DMS53 (cell line): ENCODE measurements at regions not wholly inside any gene's neighbourhood (a gene's known extent, or its start where the extent isn't known, plus 50 kb on each side); places are given as distances from the start of the nearest gene placed in this dataset.

Source experiments
- DNase-seq: peaks from one replicate; lab custom pipeline; 2025; lab: John Stamatoyannopoulos, UW

DNA sequence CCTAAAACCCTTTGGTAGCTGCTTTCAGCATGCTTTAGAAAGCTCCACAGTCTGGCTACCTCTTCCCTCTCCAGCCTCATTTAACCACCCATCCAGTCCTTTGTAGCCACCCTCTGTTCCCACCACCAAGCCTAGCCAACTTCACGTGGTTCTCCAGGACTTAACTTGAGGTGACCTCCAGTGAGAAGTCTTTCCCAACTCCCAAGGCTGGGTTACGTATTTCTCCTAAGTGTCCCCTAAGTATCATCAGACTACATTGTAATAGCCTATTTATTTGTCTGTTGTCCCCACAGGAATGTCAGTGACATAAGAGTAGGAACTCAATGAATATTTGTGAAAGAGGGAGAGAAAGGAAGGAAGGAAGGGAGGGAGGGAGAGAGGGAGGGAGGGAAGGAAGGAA, 431.9 kb upstream of the JARID2 start:
- DNase-seq: no peak

DNA sequence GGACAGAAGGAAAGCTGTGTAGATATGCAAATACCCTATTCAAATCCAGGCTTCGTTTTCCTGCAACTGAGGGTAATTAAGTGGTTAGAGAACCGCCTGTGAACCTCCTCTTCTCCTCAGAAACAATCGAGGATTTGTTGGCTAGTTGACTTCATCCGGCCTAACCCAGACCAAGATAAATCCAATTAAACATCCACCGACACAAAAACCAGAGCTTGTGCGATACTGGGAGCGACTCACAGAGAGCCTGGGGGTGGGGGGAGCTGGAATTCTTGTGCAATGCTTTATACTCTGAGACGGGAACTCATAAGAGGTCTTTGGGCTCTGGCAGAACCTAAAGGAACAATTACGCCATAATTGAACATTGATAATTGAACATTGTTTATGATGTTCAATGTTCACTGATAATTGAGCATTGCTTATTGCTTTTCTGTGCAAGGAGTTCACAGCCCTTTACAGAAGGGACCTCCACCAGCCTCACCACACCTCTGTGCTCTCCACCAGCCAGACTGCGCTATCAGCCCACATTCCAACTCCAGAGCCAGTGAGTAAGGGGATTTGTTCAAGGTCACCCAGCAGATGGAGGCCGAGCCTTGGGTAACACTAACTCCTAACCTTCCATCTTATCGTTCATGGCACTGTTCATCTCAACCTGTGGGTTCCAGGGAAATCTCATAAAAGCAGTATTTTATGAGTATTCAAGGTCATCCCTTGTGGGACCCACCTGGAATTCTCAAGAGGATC, 429.6 kb upstream of the JARID2 start:
- DNase-seq: no peak

DNA sequence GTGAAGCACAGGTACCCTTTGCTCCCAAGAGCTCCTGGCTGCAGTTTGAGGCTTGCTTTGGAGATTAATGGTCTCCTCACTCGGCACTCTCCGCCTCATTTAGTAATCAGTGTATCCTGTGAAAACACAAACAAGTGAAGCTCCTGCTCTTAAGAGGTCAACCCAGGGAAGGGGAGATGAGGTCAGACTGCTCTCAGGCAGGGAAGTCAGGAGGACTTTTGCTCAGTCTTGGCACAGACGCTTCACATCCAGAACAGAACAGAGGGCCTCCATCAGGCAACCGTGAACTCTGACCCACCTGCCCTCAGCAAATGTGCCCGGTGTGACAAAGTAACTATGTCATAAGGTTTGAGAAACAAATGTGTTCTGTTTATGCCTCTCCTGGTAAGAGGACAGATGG, 428.8 kb upstream of the JARID2 start:
- no peak for DNase-seq

- DNase-seq: no peak
Observed at GRCh38 chr6:14818422-14818884, 427.4 kb upstream of the JARID2 start.

- no peak for DNase-seq
Observed at GRCh38 chr6:14819001-14819400, 426.9 kb upstream of the JARID2 start.

- no peak for DNase-seq
Observed at GRCh38 chr6:14819840-14820420, 425.9 kb upstream of the JARID2 start.

DNA sequence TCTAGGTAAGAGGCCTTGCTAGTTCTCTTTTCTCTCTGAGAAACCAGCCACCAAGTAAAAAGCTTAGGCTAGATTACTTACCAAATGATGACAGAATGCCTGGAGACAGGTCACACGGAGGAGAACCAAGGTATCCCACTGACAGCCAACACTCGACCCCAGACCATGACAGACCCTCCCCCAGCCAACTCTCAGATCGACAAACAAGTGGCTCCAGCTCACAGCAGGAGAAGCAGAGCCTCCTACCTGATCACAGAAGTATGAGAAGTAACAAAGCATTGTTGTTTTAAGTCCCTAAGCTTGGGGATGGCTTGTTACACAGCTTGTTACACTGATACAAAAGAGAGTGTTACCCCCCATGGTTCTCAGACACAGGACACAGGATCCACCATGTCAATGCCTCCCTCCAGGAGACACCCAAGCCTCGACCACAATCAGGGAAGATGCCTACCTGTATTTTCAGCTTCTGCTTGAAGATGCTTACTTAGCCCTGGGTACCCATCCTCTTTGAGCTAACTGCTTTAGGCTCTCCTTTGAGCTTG, 423.8 kb upstream of the JARID2 start:
- DNase-seq: no peak

GRCh38 chr6:14822679-14823078, 423.2 kb upstream of the JARID2 start:
- DNase-seq: no peak

DNA sequence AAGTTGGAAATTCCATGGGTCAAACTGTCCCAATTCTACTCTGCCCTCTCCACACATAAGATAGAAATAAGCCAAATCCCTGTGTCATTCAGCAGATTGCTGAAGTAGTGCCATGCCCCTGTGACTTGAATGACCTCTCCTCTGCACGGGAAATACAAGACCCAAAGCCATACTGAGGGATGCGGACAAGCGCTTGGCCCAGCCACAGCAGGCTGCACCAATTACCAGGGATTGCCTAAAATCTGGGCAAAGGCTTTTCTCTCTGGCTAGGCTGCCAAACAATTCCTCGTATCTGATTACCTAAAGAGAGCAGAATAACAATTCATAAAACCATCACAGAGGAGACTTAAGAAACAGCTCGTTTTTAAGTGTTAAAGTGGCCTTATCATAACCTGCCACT, 421.8 kb upstream of the JARID2 start:
- DNase-seq: no peak

GRCh38 chr6:14824484-14825275, 421.2 kb upstream of the JARID2 start:
- no peak for DNase-seq

GRCh38 chr6:14826456-14826855, 419.4 kb upstream of the JARID2 start:
- no peak for DNase-seq

DNA sequence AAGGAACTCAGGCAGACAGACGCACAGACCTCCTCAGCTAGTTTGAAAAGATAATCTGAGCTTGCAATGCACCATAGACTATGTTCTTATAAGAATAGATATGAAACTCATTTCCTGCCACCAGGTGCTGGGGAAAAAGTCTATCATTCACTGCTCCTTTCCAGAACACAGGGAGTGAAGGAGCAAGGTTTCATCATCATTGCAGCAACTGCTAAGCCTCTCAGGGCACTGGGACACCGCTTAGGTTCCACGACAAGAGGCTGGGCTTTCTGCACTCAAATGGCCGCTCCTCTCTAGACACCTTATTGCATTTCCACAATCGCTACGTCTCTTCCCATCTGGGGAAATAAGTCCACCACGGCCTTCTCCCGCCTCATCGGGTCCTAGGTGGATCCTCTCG, 418.5 kb upstream of the JARID2 start:
- DNase-seq: no peak

DNA sequence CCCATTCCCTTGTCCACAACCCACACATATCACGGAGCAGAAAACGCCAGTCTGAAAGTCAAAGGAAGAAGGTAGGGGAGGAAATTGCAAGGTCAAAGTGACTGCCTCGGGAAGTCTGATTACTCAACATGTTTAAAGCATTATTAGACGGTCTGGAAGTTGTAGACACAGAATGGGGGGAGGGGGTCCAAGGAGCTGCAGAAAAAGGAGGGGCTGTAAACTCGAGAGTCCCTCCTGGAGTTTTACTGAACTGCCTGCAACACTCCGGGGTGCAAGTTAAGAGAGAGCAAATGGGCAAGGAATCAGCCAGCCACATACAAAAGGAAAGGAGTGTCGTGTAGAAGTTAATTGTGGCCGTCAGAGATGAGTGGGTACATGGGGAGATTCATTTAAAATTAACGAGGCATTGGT, 417.7 kb upstream of the JARID2 start:
- DNase-seq: no peak

- no peak for DNase-seq
Observed at GRCh38 chr6:14831070-14831469, 414.8 kb upstream of the JARID2 start.

GRCh38 chr6:14831937-14832336, 413.9 kb upstream of the JARID2 start:
- no peak for DNase-seq

GRCh38 chr6:14832427-14832826, 413.4 kb upstream of the JARID2 start:
- DNase-seq: no peak

DNA sequence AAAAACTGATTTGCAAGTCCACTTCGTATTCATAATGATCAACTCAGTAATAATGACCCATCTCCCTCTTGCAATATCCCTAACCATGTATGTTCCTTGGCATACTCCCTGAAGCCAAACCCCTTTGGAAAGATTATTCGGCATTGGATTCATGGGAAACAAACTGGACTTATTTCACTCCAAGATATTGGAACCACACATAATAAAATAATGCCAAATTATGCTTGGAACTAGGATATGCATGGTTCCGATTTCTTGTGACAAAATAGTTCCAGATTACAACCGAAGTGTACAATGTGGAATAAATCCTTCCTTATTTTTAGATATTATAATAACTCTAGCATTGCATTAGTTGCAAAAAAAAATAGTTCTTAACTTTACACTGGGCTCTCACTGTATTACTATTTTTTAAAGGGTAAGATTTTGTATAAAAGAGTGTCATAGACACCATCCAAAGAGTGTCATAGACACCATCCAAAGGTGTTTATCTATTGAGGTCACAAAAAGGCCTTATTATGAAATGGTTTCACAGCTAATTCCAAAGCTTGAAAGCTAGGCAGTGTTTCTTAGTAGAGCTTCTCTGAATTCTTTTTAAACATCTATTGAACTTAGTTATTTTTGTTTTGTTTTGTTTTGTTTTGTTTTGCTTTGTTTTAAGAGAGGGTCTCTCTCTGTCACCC, 410.9 kb upstream of the JARID2 start:
- DNase-seq: no peak

- DNase-seq: no peak
Observed at GRCh38 chr6:14837435-14837834, 408.4 kb upstream of the JARID2 start.

GRCh38 chr6:14838133-14838583, 407.7 kb upstream of the JARID2 start:
- no peak for DNase-seq

DNA sequence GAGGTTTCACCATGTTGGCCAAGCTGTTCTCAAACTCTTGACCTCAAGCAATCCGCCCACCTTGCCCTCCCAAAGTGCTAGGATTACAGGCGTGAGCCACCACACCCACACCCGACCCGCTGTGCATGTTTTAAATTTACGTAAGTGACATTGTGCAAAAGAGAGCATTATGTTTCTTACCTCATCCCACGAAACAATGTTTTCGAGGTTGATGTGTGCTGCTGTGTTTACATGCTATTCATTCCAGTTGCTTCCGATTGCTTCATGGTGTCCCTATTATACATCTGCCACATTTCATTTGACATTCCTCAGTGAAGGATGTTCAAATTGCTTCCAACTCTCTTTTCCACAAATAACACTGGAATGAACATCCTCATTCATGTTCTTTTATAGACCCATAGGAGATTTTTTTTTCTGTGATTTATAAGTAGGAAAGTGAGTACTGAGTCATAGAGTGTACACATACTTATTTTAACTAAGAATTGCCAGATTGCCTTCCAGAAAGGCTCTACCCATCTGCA, 403.9 kb upstream of the JARID2 start:
- no peak for DNase-seq

- DNase-seq: no peak
Observed at GRCh38 chr6:14844411-14844810, 401.5 kb upstream of the JARID2 start.

GRCh38 chr6:14848019-14848418, 397.9 kb upstream of the JARID2 start:
- DNase-seq: no peak
